HG03097 (cell line): ENCODE measurements at regions not wholly inside any gene's neighbourhood (a gene's known extent, or its start where the extent isn't known, plus 50 kb on each side); places are given as distances from the start of the nearest gene placed in this dataset.
"Not testable (repeated sequence)": the region's sequence is repeated elsewhere in the genome, so short reads cannot be mapped to it uniquely, and the experiment has no call there.

Source experiments
- ATAC-seq: cut with Tn5 transposase; IDR thresholded peaks from one replicate; pipeline ENCODE4 v1.9.1; 2021; ENCODE audit not compliant: unreplicated experiment, low FRiP score

- ATAC-seq = not testable (repeated sequence)
These were observed 170.6 kb upstream of the ERV3-1 start for GRCh38 chr7:65177041-65177440.

GRCh38 chr7:65150105-65150504 is 143.6 kb upstream of the ERV3-1 start:
- not testable (repeated sequence) for ATAC-seq

GRCh38 chr7:65146118-65146914 is 139.8 kb upstream of the ERV3-1 start:
- not testable (repeated sequence) for ATAC-seq

- ATAC-seq = not testable (repeated sequence)
These were observed 139.2 kb upstream of the ERV3-1 start for GRCh38 chr7:65145710-65146109.

GRCh38 chr7:65145008-65145407 is 138.5 kb upstream of the ERV3-1 start:
- not testable (repeated sequence) for ATAC-seq

- ATAC-seq = not testable (repeated sequence)
These were observed 138.1 kb upstream of the ERV3-1 start for GRCh38 chr7:65144557-65144956.

GRCh38 chr7:65144119-65144518 is 137.6 kb upstream of the ERV3-1 start:
- not testable (repeated sequence) for ATAC-seq

GRCh38 chr7:65141894-65142293 is 135.4 kb upstream of the ERV3-1 start:
- not testable (repeated sequence) for ATAC-seq

- ATAC-seq = not testable (repeated sequence)
These were observed 134.9 kb upstream of the ERV3-1 start for GRCh38 chr7:65141405-65141778.

GRCh38 chr7:65140543-65141404 is 134.3 kb upstream of the ERV3-1 start:
- ATAC-seq = not testable (repeated sequence)

- not testable (repeated sequence) for ATAC-seq
These were observed 130.4 kb upstream of the ERV3-1 start for GRCh38 chr7:65136850-65137249.

- ATAC-seq = not testable (repeated sequence)
These were observed 126.6 kb upstream of the ERV3-1 start for GRCh38 chr7:65133087-65133486.

- not testable (repeated sequence) for ATAC-seq
These were observed 125.8 kb upstream of the ERV3-1 start for GRCh38 chr7:65132256-65132655.

- not testable (repeated sequence) for ATAC-seq
These were observed 120.9 kb upstream of the ERV3-1 start for GRCh38 chr7:65127364-65127763.

- ATAC-seq = not testable (repeated sequence)
These were observed 118.1 kb upstream of the ERV3-1 start for GRCh38 chr7:65124600-65124999.

GRCh38 chr7:65105650-65106203 is 99.2 kb upstream of the ERV3-1 start:
- peak; percentile 63 for ATAC-seq

GRCh38 chr7:65100499-65100898 is 94.0 kb upstream of the ERV3-1 start:
- not testable (repeated sequence) for ATAC-seq

- not testable (repeated sequence) for ATAC-seq
These were observed 75.2 kb upstream of the ERV3-1 start for GRCh38 chr7:65081669-65082055.

GRCh38 chr7:65080799-65081668 is 74.5 kb upstream of the ERV3-1 start:
- peak; percentile 100 for ATAC-seq

GRCh38 chr7:65074959-65075358 is 68.5 kb upstream of the ERV3-1 start:
- ATAC-seq = not testable (repeated sequence)
